Esophagus muscularis mucosa (tissue), 4 donors: ENCODE measurements at regions not wholly inside any gene's neighbourhood (a gene's known extent, or its start where the extent isn't known, plus 50 kb on each side); places are given as distances from the start of the nearest gene placed in this dataset.

Experiments used
- CTCF ChIP-seq, 3 experiments: fragments of 200-600 bp in 2 of 3; fragments of 450-650 bp in 1 of 3; sonication (generic) in 2 of 3; IDR thresholded peaks; one replicate each; pipeline ENCODE4 v1.5.1; 2017 to 2019; ENCODE audit warnings: antibody characterized with exemption in 3 of 3, mild to moderate bottlenecking in 2 of 3, moderate library complexity in 1 of 3
- EP300 ChIP-seq: sonication (generic); formaldehyde crosslinking; IDR thresholded peaks from one replicate; pipeline ENCODE4 v1.6.1; 2017; ENCODE audit warnings: antibody characterized with exemption
- POLR2AphosphoS5 ChIP-seq, 2 donors: sonication (generic); formaldehyde crosslinking; IDR thresholded peaks; one replicate each; pipeline ENCODE4 v1.6.1; 2017; ENCODE audit warnings: antibody characterized with exemption in 2 of 2

- TF ChIP-seq CTCF (IDR thresholded peaks at IDR 0.05) (no peak), POLR2AphosphoS5 (IDR thresholded peaks at IDR 0.05) (no peak), EP300 (no peak)
Observed at GRCh38 chr4:155099231-155099630, 109.2 kb upstream of the NPY2R start.
